ENCODE measurements at regions not wholly inside any gene's neighbourhood (a gene's known extent, or its start where the extent isn't known, plus 50 kb on each side); places are given as distances from the start of the nearest gene placed in this dataset.

DNA sequence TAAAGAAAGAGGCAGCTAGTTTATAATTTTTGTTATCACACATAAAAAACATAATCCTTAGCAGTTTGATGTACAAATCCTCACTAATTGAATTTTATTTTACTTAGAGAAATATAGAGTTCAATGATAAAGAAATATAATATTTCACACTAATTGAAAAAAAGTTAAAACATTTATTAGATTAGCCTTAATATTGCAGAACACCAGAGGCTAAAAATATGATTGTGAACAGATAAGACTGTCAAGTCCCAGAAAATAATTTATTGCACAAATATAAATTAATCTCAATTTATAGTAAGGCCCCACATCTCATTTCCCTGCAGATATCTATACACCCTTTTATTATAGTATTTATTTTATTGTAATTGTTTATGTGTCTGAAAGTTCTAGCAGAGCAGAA lies 690.8 kb upstream of the PHF14 start:
- TF ChIP-seq, protein P1, sequence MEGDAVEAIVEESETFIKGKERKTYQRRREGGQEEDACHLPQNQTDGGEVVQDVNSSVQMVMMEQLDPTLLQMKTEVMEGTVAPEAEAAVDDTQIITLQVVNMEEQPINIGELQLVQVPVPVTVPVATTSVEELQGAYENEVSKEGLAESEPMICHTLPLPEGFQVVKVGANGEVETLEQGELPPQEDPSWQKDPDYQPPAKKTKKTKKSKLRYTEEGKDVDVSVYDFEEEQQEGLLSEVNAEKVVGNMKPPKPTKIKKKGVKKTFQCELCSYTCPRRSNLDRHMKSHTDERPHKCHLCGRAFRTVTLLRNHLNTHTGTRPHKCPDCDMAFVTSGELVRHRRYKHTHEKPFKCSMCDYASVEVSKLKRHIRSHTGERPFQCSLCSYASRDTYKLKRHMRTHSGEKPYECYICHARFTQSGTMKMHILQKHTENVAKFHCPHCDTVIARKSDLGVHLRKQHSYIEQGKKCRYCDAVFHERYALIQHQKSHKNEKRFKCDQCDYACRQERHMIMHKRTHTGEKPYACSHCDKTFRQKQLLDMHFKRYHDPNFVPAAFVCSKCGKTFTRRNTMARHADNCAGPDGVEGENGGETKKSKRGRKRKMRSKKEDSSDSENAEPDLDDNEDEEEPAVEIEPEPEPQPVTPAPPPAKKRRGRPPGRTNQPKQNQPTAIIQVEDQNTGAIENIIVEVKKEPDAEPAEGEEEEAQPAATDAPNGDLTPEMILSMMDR (IDR thresholded peaks at IDR 0.05; ENCODE audit: poor library complexity, severe bottlenecking), result no peak
- TF ChIP-seq SMC3 (conservative IDR thresholded peaks at IDR 0.05; ENCODE audit: poor library complexity), result no peak

Measured in neural cell (in vitro differentiated cells).